GM23338 (cell line): ENCODE measurements at regions not wholly inside any gene's neighbourhood (a gene's known extent, or its start where the extent isn't known, plus 50 kb on each side); places are given as distances from the start of the nearest gene placed in this dataset.

Experiments
- ATAC-seq: fragments of 200-7000 bp; cut with Tn5 transposase; 3 replicates; pipeline ENCODE4 v1.9.1; 2020
- DNase-seq: peaks from one replicate; pipeline ENCODE4 v3.0.0-alpha.2; 2015; ENCODE audit warnings: low spot score
- H2AFZ ChIP-seq: fragments of 200-600 bp; sonication (generic); 2 replicates; pipeline ENCODE4 v1.8.0; 2016; ENCODE audit warnings: antibody characterized with exemption, mild to moderate bottlenecking, moderate library complexity
- H3F3A ChIP-seq: fragments of 200-600 bp; sonication (generic); replicated peaks from 2 replicates; pipeline ENCODE4 v1.8.0; 2017; ENCODE audit warnings: antibody characterized with exemption, mixed run types, low read depth
- H3K27ac ChIP-seq: fragments of 200-600 bp; sonication (generic); 2 replicates; pipeline ENCODE4 v1.6.1; 2016; ENCODE audit warnings: low read depth
- H3K27me3 ChIP-seq: fragments of 200-600 bp; sonication (generic); 2 replicates; pipeline ENCODE4 v1.8.0; 2016; ENCODE audit warnings: mild to moderate bottlenecking, mixed run types, moderate library complexity; ENCODE audit not compliant: insufficient read depth
- H3K36me3 ChIP-seq: fragments of 200-600 bp; sonication (generic); 2 replicates; pipeline ENCODE4 v1.8.0; 2016; ENCODE audit warnings: mild to moderate bottlenecking; ENCODE audit not compliant: insufficient read depth
- H3K4me1 ChIP-seq: fragments of 200-600 bp; sonication (generic); 2 replicates; pipeline ENCODE4 v1.8.0; 2016; ENCODE audit warnings: mild to moderate bottlenecking, moderate library complexity; ENCODE audit not compliant: insufficient read depth
- H3K4me2 ChIP-seq: fragments of 200-600 bp; sonication (generic); 2 replicates; pipeline ENCODE4 v1.7.1; 2017; ENCODE audit warnings: mixed run types
- H3K4me3 ChIP-seq: fragments of 200-600 bp; sonication (generic); 2 replicates; pipeline ENCODE4 v1.6.1; 2016; ENCODE audit warnings: mixed run types
- H3K79me2 ChIP-seq: fragments of 200-600 bp; sonication (generic); replicated peaks from 2 replicates; pipeline ENCODE4 v1.8.0; 2017; ENCODE audit warnings: mild to moderate bottlenecking; ENCODE audit not compliant: insufficient read depth
- H3K9me2 ChIP-seq: fragments of 200-600 bp; sonication (generic); 2 replicates; pipeline ENCODE4 v1.8.0; 2017; ENCODE audit not compliant: insufficient read depth
- H4K20me1 ChIP-seq: fragments of 200-600 bp; sonication (generic); replicated peaks from 2 replicates; pipeline ENCODE4 v1.8.0; 2017; ENCODE audit warnings: mild to moderate bottlenecking; ENCODE audit not compliant: insufficient read depth
- H3K27ac Mint-ChIP-seq: 2 replicates; pipeline ENCODE4 v1.8.0; 2020; ENCODE audit warnings: inconsistent platforms, mild to moderate bottlenecking, moderate library complexity, mixed read lengths
- H3K27me3 Mint-ChIP-seq: 3 replicates; pipeline ENCODE4 v1.8.0; 2022; ENCODE audit warnings: low read depth, mild to moderate bottlenecking, moderate library complexity, mixed read lengths, inconsistent platforms; ENCODE audit not compliant: insufficient read depth, poor library complexity
- H3K36me3 Mint-ChIP-seq: 3 replicates; pipeline ENCODE4 v1.8.0; 2021; ENCODE audit warnings: low read depth, mild to moderate bottlenecking, inconsistent platforms, moderate library complexity, mixed read lengths
- H3K4me1 Mint-ChIP-seq: 3 replicates; pipeline ENCODE4 v1.8.0; 2020; ENCODE audit warnings: mild to moderate bottlenecking, inconsistent platforms, mixed read lengths
- H3K4me3 Mint-ChIP-seq: 3 replicates; pipeline ENCODE4 v1.8.0; 2021; ENCODE audit warnings: moderate library complexity, mild to moderate bottlenecking, inconsistent platforms, mixed read lengths
- H3K9me3 Mint-ChIP-seq: 3 replicates; pipeline ENCODE4 v1.8.0; 2020; ENCODE audit warnings: moderate library complexity, mild to moderate bottlenecking, inconsistent platforms, mixed read lengths
- CREB1 ChIP-seq: fragments of 250-450 bp; sonication (Bioruptor Pico); IDR thresholded peaks from 2 replicates; pipeline ENCODE4 v1.5.0; 2020; ENCODE audit warnings: low read depth, mild to moderate bottlenecking, moderate library complexity
- EZH2 ChIP-seq: fragments of 200-600 bp; sonication (generic); IDR thresholded peaks from one replicate; pipeline ENCODE4 v1.8.0; 2017; ENCODE audit warnings: antibody characterized with exemption, mild to moderate bottlenecking, low read depth; ENCODE audit not compliant: unreplicated experiment
- EZH2phosphoT487 ChIP-seq: fragments of 200-600 bp; sonication (generic); IDR thresholded peaks from one replicate; pipeline ENCODE4 v1.8.1; 2018; ENCODE audit warnings: antibody characterized with exemption; ENCODE audit not compliant: unreplicated experiment
- NANOG ChIP-seq: IDR thresholded peaks from 2 replicates; pipeline ENCODE4 v1.6.1; 2016; ENCODE audit warnings: antibody characterized with exemption, borderline replicate concordance
- POLR2AphosphoS5 ChIP-seq: IDR thresholded peaks from 2 replicates; pipeline ENCODE4 v1.6.1; 2016; ENCODE audit warnings: antibody characterized with exemption, low read depth
- STAT1 ChIP-seq: IDR thresholded peaks from one replicate; pipeline ENCODE4 v1.6.1; 2016; ENCODE audit warnings: antibody characterized with exemption; ENCODE audit not compliant: unreplicated experiment
- ZNF114 ChIP-seq: fragments of 250-450 bp; sonication (Bioruptor Pico); IDR thresholded peaks from 2 replicates; pipeline ENCODE4 v1.5.0; 2020; ENCODE audit warnings: mild to moderate bottlenecking, moderate library complexity
- ZNF331 ChIP-seq: fragments of 250-450 bp; sonication (Bioruptor Pico); IDR thresholded peaks from 2 replicates; pipeline ENCODE4 v1.5.0; 2020; ENCODE audit warnings: low read depth, mild to moderate bottlenecking, moderate library complexity
- TF ChIP-seq, protein P1 (sequence below): fragments of 250-450 bp; sonication (Bioruptor Pico); IDR thresholded peaks from 2 replicates; pipeline ENCODE4 v1.5.0; 2020; ENCODE audit warnings: mild to moderate bottlenecking, moderate library complexity
- TF ChIP-seq, protein P2 (sequence below), 2 experiments: fragments of 200-600 bp in 1 of 2; sonication (generic) in 1 of 2; conservative IDR thresholded peaks; 2 replicates each; pipeline versions ENCODE4 v1.5.1 to v1.6.1; 2016 to 2017; ENCODE audit warnings: antibody characterized with exemption in 2 of 2, low read depth in 2 of 2, mild to moderate bottlenecking in 2 of 2, moderate library complexity in 1 of 2
- TF ChIP-seq, protein P3 (sequence below): IDR thresholded peaks from one replicate; pipeline ENCODE4 v1.6.1; 2018; ENCODE audit warnings: antibody characterized with exemption; ENCODE audit not compliant: unreplicated experiment
- TF ChIP-seq, protein P4 (sequence below): IDR thresholded peaks from 2 replicates; pipeline ENCODE4 v1.6.1; 2016; ENCODE audit warnings: antibody characterized with exemption

DNA sequence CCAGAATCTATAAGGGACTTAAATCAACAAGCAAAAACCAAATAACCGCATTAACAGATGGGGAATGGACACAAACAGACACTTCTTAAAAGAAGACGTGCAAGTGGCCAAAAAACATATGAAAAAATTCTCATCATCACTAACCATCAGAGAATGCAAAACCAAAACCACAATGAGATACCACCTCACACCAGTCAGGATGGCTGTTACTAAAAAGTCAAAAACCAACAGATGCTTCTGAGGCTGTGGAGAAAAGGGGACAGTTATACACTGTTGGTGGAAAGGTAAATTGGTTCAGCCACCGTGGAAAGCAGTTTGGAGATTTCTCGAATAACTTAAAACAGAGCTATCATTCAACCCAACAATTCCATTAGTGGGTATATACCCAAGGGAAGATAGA lies 124.9 kb upstream of the OLIG2 start (continued):
- TF ChIP-seq, protein P1, sequence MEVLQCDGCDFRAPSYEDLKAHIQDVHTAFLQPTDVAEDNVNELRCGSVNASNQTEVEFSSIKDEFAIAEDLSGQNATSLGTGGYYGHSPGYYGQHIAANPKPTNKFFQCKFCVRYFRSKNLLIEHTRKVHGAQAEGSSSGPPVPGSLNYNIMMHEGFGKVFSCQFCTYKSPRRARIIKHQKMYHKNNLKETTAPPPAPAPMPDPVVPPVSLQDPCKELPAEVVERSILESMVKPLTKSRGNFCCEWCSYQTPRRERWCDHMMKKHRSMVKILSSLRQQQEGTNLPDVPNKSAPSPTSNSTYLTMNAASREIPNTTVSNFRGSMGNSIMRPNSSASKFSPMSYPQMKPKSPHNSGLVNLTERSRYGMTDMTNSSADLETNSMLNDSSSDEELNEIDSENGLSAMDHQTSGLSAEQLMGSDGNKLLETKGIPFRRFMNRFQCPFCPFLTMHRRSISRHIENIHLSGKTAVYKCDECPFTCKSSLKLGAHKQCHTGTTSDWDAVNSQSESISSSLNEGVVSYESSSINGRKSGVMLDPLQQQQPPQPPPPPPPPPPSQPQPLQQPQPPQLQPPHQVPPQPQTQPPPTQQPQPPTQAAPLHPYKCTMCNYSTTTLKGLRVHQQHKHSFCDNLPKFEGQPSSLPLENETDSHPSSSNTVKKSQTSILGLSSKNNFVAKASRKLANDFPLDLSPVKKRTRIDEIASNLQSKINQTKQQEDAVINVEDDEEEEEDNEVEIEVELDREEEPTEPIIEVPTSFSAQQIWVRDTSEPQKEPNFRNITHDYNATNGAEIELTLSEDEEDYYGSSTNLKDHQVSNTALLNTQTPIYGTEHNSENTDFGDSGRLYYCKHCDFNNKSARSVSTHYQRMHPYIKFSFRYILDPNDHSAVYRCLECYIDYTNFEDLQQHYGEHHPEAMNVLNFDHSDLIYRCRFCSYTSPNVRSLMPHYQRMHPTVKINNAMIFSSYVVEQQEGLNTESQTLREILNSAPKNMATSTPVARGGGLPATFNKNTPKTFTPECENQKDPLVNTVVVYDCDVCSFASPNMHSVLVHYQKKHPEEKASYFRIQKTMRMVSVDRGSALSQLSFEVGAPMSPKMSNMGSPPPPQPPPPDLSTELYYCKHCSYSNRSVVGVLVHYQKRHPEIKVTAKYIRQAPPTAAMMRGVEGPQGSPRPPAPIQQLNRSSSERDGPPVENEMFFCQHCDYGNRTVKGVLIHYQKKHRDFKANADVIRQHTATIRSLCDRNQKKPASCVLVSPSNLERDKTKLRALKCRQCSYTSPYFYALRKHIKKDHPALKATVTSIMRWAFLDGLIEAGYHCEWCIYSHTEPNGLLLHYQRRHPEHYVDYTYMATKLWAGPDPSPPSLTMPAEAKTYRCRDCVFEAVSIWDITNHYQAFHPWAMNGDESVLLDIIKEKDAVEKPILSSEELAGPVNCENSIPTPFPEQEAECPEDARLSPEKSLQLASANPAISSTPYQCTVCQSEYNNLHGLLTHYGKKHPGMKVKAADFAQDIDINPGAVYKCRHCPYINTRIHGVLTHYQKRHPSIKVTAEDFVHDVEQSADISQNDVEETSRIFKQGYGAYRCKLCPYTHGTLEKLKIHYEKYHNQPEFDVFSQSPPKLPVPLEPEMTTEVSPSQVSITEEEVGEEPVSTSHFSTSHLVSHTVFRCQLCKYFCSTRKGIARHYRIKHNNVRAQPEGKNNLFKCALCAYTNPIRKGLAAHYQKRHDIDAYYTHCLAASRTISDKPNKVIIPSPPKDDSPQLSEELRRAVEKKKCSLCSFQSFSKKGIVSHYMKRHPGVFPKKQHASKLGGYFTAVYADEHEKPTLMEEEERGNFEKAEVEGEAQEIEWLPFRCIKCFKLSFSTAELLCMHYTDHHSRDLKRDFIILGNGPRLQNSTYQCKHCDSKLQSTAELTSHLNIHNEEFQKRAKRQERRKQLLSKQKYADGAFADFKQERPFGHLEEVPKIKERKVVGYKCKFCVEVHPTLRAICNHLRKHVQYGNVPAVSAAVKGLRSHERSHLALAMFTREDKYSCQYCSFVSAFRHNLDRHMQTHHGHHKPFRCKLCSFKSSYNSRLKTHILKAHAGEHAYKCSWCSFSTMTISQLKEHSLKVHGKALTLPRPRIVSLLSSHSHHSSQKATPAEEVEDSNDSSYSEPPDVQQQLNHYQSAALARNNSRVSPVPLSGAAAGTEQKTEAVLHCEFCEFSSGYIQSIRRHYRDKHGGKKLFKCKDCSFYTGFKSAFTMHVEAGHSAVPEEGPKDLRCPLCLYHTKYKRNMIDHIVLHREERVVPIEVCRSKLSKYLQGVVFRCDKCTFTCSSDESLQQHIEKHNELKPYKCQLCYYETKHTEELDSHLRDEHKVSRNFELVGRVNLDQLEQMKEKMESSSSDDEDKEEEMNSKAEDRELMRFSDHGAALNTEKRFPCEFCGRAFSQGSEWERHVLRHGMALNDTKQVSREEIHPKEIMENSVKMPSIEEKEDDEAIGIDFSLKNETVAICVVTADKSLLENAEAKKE, result no peak
- TF ChIP-seq EZH2 (no peak), CREB1 (CRISPR knock-in tag) (no peak)

DNA sequence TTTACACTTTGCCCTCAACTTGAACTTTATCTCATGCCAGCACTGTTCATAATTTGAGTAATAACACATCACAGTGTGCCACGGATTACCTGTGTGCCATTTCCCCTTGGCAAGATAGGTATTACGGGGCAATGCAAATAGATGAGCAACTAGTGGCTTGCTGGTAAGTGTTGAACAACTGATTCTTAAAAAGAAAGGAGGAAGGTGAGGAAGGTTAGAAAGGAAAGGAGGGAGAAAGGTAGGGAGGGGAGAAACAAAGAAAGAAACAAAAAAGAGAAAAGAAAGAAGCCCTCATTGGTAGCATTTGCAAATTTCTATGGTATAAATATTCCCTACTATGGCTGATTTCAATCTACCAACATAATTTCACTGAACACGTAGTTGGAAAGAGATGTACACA lies 118.2 kb upstream of the OLIG2 start:
- DNase-seq (no peak), ATAC-seq (no peak)
- no peaks in the 10 kb centered on the region for H3K79me2 ChIP-seq
- H3K4me3 ChIP-seq, result no peak overlapping the region
- H3K27me3 ChIP-seq, result no peaks in the 10 kb centered on the region
- no peaks in the 10 kb centered on the region for H3K36me3 ChIP-seq
- Mint-ChIP-seq H3K4me1 (no peaks in the 10 kb centered on the region), H3K27me3 (no peaks in the 10 kb centered on the region), H3K4me3 (no peak overlapping the region), H3K36me3 (no peaks in the 10 kb centered on the region), H3K27ac (no peak overlapping the region), H3K9me3 (no peaks in the 10 kb centered on the region)
- H3K4me1 ChIP-seq, result no peaks in the 10 kb centered on the region
- H3F3A ChIP-seq, result no peaks in the 10 kb centered on the region
- no peak overlapping the region for H3K4me2 ChIP-seq
- H4K20me1 ChIP-seq, result no peaks in the 10 kb centered on the region
- no peaks in the 10 kb centered on the region for H3K9me2 ChIP-seq
- no peak overlapping the region for H2AFZ ChIP-seq
- no peak overlapping the region for H3K27ac ChIP-seq
- TF ChIP-seq ZNF114 (CRISPR knock-in tag) (no peak), ZNF331 (CRISPR knock-in tag) (no peak), CREB1 (CRISPR knock-in tag) (no peak), POLR2AphosphoS5 (no peak), NANOG (no peak), STAT1 (no peak), EZH2phosphoT487 (no peak)
- TF ChIP-seq, protein P2, sequence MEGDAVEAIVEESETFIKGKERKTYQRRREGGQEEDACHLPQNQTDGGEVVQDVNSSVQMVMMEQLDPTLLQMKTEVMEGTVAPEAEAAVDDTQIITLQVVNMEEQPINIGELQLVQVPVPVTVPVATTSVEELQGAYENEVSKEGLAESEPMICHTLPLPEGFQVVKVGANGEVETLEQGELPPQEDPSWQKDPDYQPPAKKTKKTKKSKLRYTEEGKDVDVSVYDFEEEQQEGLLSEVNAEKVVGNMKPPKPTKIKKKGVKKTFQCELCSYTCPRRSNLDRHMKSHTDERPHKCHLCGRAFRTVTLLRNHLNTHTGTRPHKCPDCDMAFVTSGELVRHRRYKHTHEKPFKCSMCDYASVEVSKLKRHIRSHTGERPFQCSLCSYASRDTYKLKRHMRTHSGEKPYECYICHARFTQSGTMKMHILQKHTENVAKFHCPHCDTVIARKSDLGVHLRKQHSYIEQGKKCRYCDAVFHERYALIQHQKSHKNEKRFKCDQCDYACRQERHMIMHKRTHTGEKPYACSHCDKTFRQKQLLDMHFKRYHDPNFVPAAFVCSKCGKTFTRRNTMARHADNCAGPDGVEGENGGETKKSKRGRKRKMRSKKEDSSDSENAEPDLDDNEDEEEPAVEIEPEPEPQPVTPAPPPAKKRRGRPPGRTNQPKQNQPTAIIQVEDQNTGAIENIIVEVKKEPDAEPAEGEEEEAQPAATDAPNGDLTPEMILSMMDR (conservative IDR thresholded peaks at IDR 0.05; ENCODE audit: low read depth in 2 of 2), result no peak
- TF ChIP-seq, protein P3, sequence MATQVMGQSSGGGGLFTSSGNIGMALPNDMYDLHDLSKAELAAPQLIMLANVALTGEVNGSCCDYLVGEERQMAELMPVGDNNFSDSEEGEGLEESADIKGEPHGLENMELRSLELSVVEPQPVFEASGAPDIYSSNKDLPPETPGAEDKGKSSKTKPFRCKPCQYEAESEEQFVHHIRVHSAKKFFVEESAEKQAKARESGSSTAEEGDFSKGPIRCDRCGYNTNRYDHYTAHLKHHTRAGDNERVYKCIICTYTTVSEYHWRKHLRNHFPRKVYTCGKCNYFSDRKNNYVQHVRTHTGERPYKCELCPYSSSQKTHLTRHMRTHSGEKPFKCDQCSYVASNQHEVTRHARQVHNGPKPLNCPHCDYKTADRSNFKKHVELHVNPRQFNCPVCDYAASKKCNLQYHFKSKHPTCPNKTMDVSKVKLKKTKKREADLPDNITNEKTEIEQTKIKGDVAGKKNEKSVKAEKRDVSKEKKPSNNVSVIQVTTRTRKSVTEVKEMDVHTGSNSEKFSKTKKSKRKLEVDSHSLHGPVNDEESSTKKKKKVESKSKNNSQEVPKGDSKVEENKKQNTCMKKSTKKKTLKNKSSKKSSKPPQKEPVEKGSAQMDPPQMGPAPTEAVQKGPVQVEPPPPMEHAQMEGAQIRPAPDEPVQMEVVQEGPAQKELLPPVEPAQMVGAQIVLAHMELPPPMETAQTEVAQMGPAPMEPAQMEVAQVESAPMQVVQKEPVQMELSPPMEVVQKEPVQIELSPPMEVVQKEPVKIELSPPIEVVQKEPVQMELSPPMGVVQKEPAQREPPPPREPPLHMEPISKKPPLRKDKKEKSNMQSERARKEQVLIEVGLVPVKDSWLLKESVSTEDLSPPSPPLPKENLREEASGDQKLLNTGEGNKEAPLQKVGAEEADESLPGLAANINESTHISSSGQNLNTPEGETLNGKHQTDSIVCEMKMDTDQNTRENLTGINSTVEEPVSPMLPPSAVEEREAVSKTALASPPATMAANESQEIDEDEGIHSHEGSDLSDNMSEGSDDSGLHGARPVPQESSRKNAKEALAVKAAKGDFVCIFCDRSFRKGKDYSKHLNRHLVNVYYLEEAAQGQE, result no peak
- TF ChIP-seq, protein P4, sequence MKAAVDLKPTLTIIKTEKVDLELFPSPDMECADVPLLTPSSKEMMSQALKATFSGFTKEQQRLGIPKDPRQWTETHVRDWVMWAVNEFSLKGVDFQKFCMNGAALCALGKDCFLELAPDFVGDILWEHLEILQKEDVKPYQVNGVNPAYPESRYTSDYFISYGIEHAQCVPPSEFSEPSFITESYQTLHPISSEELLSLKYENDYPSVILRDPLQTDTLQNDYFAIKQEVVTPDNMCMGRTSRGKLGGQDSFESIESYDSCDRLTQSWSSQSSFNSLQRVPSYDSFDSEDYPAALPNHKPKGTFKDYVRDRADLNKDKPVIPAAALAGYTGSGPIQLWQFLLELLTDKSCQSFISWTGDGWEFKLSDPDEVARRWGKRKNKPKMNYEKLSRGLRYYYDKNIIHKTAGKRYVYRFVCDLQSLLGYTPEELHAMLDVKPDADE, result no peak
